Heart right ventricle (tissue), 16 donors: ENCODE measurements at regions not wholly inside any gene's neighbourhood (a gene's known extent, or its start where the extent isn't known, plus 50 kb on each side); places are given as distances from the start of the nearest gene placed in this dataset.
A peak's percentile ranks its signal among the peaks of the same experiment; 100 is the strongest.
"Not testable (repeated sequence)": the region's sequence is repeated elsewhere in the genome, so short reads cannot be mapped to it uniquely, and the experiment has no call there.

Experiments
- ATAC-seq, 8 donors: fragments of 200-7000 bp; cut with Tn5 transposase; one replicate each; pipeline ENCODE4 v1.9.1; 2020; ENCODE audit warnings: mild to moderate bottlenecking in 8 of 8, moderate library complexity in 8 of 8, moderate number of reproducible peaks in 1 of 8
- DNase-seq, 2 donors: peaks; one replicate each; pipeline ENCODE4 v3.0.0-alpha.2; 2020
- H3K27ac ChIP-seq, 10 donors: fragments of 200-600 bp; sonication (generic) in 2 of 10; one replicate each; pipeline versions ENCODE4 v1.5.0 to v1.8.0; 2020 to 2022; ENCODE audit warnings: mild to moderate bottlenecking in 3 of 10
- H3K27me3 ChIP-seq, 7 donors: fragments of 200-600 bp; one replicate each; pipeline ENCODE4 v1.8.0; 2021 to 2022; ENCODE audit warnings: mild to moderate bottlenecking in 2 of 7
- H3K36me3 ChIP-seq, 9 donors: fragments of 200-600 bp; sonication (generic) in 1 of 9; one replicate each; pipeline versions ENCODE4 v1.5.0 to v1.8.0; 2020 to 2022; ENCODE audit warnings: mild to moderate bottlenecking in 2 of 9
- H3K4me1 ChIP-seq, 9 donors: fragments of 200-600 bp; sonication (generic) in 1 of 9; one replicate each; pipeline versions ENCODE4 v1.5.0 to v1.8.0; 2020 to 2022; ENCODE audit warnings: mild to moderate bottlenecking in 4 of 9
- H3K4me3 ChIP-seq, 10 donors: fragments of 200-600 bp; sonication (generic) in 2 of 10; one replicate each; pipeline versions ENCODE4 v1.5.0 to v1.8.0; 2020 to 2022; ENCODE audit warnings: mild to moderate bottlenecking in 7 of 10, moderate library complexity in 2 of 10
- H3K9me3 ChIP-seq, 11 donors: fragments of 200-600 bp in 10 of 11; sonication (generic) in 2 of 11; one replicate each; pipeline versions ENCODE4 v1.5.0 to v1.8.0; 2013 to 2022; ENCODE audit warnings: mild to moderate bottlenecking in 2 of 11, control low read depth in 1 of 11, moderate library complexity in 1 of 11
- CTCF ChIP-seq, 9 donors: fragments of 200-600 bp; sonication (generic) in 2 of 9; IDR thresholded peaks; one replicate each; pipeline versions ENCODE4 v1.5.0 to v1.8.0; 2021 to 2022; ENCODE audit warnings: antibody characterized with exemption in 9 of 9, mild to moderate bottlenecking in 5 of 9, moderate library complexity in 1 of 9
- WGBS, 2 donors: extraction: QIAGEN DNeasy Blood & Tissue Kit; methylation state at CpG; one replicate each; pipeline ENCODE4 v1.1.7; 2013; ENCODE audit warnings: inconsistent platforms in 1 of 2; 5-methylcytosine and 5-hydroxymethylcytosine counted together
- intact Hi-C, 10 donors: fragments of 100-400 bp; cut with DNase I; formaldehyde crosslinking; loops; one replicate each; pipeline versions ENCODE4 v1.11.1 to v1.14.2; 2022
- donor health status: Arrhythmogenic right ventricular cardiomyopathy.
- donor health status: ischemic (EF 13 %, LVEDD 7.1; RV severe dilation, severe dysfunction).
- donor health status: healthy with polysubstance abuse.
- donor health status: DM: no; HTN: yes; CAD: no.
- donor health status: DM: no; HTN: no; CAD: no.
- donor health status: ischemic (EF 25% LVEDD 6.9; RV normal size, moderate dysfunction).
- donor health status: ischemic (EF 25% LVEDD 5.7; RV mildly dilated, moderate dysfunction).
- donor health status: healthy.
- donor health status: DM: yes; HTN: yes; CAD: no.
- donor health status: Ischemic cardiomyopathy.
- donor health status: ischemic (EF 35%, LVEDD 5.7; RV mildly dilated, moderate dysfunction).
- donor health status: nonischemic (EF 11% LVEDD 7.7; RV severe dilation, severe dysfunction).
- donor health status: DM: yes; HTN: yes; CAD: no.
- donor health status: PGD.
- donor health status: ischemic (EF 29% LVEDD 5.4; RV normal size, mild dysfunction).
- donor health status: nonischemic (EF 23%, LVEDD 6.1; RV moderate dilation, normal function).

- peaks cover 10 to 53% (median 36%) of the 10 kb centered on the region in 7 donors for H3K27me3 ChIP-seq
- intact Hi-C loops: no loop called here
- ATAC-seq: no peak
- no peak for DNase-seq
- no peak for TF ChIP-seq CTCF (IDR thresholded peaks at IDR 0.05)
- H3K27ac ChIP-seq: no peak overlapping the region
- no peaks in the 10 kb centered on the region for H3K36me3 ChIP-seq
- H3K4me1 ChIP-seq: peaks cover 0 to 11% (median 0%) of the 10 kb centered on the region in 9 donors
- no peak overlapping the region for H3K4me3 ChIP-seq
- 86 to 90% methylated on average over 6 of the region's 6 CpGs for WGBS, 2 donors
- H3K9me3 ChIP-seq: no peaks in the 10 kb centered on the region
Measured at GRCh38 chr19:14267224-14267741, 61.3 kb upstream of the ADGRL1 start.

GRCh38 chr19:14266208-14266607 lies 60.2 kb upstream of the ADGRL1 start:
- DNase-seq, intact Hi-C loops, H3K27ac ChIP-seq, H3K36me3 ChIP-seq, H3K4me3 ChIP-seq, ATAC-seq, H3K9me3 ChIP-seq: not testable (repeated sequence)
- 84 to 90% methylated on average over 4 of the region's 4 CpGs for WGBS, 2 donors
- H3K4me1 ChIP-seq: peaks cover 0 to 11% (median 0%) of the 10 kb centered on the region in 9 donors
- H3K27me3 ChIP-seq: peaks cover 10 to 48% (median 36%) of the 10 kb centered on the region in 7 donors

GRCh38 chr19:14265290-14266036 lies 59.5 kb upstream of the ADGRL1 start:
- DNase-seq (no peak), ATAC-seq (no peak)
- Histone ChIP-seq H3K27ac (no peak overlapping the region), H3K4me1 (peaks cover 0 to 11% (median 0%) of the 10 kb centered on the region in 9 donors), H3K27me3 (peaks cover 10 to 48% (median 36%) of the 10 kb centered on the region in 7 donors), H3K4me3 (peak overlapping the region in 2 of 10 donors; percentile 1 to 14), H3K36me3 (no peaks in the 10 kb centered on the region), H3K9me3 (no peaks in the 10 kb centered on the region)
- intact Hi-C loops: no loop called here
- TF ChIP-seq CTCF (IDR thresholded peaks at IDR 0.05): no peak
- WGBS, 2 donors: 10 to 11% methylated on average over 37 of the region's 37 CpGs

- H3K27ac ChIP-seq, intact Hi-C loops, H3K4me3 ChIP-seq, H3K4me1 ChIP-seq, H3K9me3 ChIP-seq, ATAC-seq, H3K36me3 ChIP-seq, DNase-seq, H3K27me3 ChIP-seq: not testable (repeated sequence)
- 85 to 89% methylated on average over 7 of the region's 7 CpGs for WGBS, 2 donors
Measured at GRCh38 chr19:14255902-14256649, 50.1 kb upstream of the ADGRL1 start.
